HG03196 (cell line): ENCODE measurements at regions not wholly inside any gene's neighbourhood (a gene's known extent, or its start where the extent isn't known, plus 50 kb on each side); places are given as distances from the start of the nearest gene placed in this dataset.

Experiments
- ATAC-seq: cut with Tn5 transposase; IDR thresholded peaks from one replicate; pipeline ENCODE4 v1.9.1; 2021; ENCODE audit not compliant: unreplicated experiment

DNA sequence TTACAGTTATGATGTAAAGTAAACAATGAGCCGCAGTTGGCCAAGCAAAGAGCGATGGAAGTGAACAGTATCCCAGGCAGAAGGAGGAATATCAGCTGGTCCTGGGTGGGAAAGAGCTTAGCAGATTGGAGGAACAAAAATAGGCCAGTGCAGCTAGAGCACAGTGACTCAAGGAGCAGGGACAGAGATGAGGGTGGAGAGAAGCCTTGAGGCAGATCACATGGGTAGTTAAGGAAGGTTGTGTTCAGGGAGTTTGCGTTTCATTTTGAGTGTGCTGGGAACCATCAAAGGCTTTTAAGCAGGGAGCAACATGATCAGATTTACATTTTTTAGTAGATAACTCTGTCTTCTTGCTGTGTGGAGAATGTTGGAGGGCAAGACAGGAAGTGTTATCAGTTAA lies 113.6 kb downstream of the OAT start:
- ATAC-seq: no peak

DNA sequence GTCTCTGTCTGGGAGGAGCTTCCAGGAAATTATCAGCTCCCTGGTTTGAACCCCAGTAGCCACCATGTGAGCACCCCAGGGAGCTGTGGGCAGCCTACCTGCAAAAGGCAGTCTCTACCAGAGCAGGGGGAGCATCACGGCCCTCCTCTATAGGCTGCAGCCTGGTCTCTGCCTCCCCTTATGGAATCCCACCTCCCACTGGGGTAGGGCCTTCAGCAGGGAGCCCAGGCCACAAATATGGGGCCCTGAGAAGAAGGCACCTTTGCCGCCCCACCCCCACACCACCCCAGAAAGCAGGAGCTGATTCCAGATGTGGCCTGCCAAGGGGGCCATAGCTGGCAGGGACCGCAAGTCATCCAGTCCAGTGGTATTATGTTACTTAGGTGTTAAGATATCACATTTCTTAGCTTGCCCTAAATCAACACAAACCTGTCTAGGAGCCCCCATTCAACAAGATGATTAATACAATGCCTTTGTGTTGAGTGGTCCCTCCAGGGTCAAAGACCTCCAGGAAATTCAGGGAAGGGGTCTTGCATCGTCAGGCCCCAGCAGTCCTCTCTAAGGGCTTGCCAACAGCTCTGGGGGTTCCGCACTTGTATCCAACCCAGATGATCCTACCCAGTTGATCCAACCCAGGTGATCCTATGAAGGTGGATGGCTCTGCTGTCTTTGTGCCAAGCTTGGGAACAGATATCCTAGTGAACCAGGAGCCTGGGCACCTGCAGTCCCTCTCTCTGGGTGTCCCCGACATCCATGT lies 114.9 kb downstream of the OAT start:
- no peak for ATAC-seq

DNA sequence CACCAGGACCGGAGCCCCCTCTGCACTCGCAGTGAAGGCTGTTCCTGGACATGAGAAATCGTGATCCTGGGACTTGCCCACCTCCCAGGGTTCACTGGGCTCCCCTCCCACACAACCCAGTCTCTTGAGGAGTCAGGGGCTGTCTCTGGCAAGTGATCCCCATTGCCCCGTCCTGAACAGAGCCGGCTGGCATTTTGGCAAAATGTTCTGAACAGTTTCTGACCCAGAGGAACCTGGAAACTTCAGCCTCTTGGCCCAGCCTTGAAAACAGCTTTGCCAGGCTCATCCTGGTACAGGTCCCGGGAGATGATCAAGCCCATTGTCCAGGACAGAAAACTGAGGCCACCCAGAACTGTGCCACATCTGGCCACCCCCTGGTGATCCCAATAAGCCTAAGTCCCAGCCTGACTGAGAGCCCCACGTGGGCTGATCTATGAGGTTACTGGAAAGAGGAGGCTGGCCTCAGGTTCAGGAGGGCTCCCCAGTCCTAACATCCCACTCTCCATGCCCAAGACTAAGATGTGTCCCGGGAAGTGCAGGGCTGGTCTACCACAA lies 115.7 kb downstream of the OAT start:
- ATAC-seq: no peak

DNA sequence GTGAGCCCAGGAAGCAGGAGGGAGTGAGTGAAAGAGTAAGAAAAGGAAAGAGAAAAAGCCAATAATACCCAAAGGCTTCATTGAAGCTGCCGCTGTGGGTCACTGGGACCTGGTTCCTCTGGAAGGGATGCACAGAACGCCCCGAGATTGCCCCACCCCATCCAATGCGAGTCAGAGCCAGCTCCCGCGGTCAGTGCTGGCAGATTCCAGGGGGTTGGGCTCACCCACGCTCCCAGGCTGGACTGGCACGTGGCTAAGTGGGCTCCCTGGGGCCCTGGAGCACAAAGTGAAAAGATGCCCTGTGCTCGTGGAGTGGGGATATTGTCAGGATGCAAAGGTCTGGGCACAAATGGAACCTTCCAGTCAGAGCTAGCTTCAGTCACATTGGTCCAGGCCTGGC lies 117.0 kb downstream of the OAT start:
- ATAC-seq: no peak

DNA sequence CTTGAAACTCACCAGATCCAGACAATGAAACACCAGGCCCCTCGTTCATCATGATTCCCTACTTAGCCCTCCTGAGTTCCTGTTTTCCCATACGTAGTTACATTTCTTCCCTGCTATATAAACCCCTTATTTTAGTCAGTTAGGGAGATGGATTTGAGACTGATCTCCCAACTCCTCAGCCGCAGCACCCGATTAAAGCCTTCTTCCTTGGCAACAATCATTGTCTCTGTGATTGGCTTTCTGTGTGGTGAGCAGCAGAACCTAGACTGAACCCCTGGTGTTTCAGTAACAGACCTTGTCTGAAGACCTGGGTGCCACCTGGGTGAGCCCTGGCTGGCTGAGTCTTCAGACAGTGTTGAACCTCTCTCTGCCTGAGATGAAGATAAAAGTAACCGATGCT lies 118.0 kb downstream of the OAT start:
- ATAC-seq: no peak

DNA sequence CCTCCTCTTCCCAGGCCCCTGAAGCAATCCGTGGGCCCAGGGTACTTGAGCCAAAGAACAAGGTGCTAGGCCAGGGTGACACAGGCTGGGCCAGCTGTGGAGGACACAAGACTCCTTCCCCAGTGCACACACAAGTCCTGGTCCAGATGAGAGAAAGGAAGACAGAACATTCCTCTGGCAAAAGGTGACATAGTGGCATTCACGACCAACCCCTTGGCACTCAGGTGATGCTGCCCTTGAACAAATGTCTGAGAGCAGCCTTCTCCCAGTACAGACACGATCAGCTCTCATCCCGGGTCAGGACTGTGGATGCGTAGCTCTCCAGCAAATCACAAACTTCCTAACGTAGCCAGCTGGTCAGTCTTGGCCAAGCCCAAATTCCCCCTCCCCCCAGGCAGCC lies 118.5 kb downstream of the OAT start:
- no peak for ATAC-seq

DNA sequence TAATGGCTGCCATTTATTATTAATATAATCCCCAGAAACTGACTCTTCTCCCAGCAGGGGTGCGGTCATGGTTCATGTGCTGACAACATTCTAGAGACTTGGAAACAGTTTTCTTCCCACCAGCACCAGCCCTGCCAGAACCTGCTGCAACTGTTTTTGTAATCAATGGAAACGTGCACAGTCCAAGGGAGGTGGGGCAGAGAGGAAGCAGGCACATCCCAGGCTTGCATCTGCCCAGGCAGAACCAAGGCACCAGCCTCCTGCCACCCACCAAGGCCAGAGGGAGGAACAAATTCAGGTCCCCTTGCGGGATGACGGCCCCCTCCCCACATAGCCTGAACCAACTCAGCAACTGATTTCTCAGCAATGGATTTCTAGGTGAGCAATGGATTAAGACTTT lies 119.0 kb downstream of the OAT start:
- no peak for ATAC-seq

DNA sequence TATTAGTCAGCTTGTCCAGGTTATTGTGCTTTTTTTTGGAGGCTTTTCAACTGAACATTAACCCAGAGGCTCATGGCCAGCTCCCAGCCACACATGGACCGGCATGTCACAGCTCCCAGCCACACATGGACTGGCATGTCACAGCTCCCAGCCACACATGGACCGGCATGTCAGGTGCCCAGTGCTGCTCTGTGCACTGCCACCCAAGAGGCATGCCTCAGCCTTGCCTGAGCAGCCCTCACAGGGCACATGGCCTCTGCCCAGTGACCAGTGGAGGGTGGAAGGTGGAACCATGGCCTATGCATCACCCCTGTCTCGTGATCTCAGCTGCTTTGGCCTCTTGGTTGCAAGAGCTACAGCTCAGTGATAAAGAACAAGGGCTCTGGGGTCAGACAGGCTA lies 119.8 kb downstream of the OAT start:
- no peak for ATAC-seq

DNA sequence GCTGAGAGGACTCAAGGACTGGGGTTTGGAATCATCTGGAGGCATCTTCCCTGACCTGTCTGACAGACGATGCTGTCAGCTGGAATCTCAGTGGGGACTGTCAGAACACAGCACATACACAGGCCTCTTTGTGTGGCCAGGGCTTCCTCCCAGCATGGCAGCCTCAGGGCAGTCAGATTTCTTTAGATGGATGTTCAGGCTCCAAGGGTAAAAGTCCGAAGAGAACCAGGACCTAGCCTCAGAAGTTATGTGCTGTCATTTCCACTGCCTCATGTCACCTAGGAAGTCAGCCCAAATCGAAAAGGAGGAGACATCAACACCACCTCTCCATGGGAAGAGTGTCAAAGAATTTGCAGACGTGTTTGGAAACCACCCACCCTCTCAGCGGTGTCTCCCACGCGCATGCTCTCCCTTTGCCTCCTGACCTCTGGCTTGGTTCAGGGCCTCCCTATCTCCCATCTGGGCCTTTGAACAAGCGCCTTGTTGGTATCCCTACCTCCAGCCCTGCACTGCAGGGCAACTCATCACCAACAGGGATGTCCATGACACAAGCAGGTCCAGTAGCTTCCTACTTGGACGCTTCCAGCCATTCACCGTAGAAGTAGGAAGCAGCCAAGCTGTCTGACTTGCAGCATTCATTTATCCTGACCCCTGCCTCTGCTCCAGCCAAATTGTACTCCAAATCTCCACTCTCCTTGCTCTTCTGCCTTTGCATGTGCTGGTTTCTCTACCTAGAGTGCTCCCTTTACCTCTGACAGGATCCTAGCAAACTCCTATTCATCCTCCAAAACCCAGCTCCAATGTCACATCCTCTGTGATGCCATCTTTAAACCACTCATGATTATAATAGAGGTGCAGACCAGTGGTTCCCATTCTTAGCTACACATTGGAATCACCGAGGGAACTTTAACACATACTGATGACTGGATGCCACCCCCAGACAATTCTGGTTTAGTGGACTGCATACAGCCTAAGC lies 121.6 kb downstream of the OAT start:
- no peak for ATAC-seq

DNA sequence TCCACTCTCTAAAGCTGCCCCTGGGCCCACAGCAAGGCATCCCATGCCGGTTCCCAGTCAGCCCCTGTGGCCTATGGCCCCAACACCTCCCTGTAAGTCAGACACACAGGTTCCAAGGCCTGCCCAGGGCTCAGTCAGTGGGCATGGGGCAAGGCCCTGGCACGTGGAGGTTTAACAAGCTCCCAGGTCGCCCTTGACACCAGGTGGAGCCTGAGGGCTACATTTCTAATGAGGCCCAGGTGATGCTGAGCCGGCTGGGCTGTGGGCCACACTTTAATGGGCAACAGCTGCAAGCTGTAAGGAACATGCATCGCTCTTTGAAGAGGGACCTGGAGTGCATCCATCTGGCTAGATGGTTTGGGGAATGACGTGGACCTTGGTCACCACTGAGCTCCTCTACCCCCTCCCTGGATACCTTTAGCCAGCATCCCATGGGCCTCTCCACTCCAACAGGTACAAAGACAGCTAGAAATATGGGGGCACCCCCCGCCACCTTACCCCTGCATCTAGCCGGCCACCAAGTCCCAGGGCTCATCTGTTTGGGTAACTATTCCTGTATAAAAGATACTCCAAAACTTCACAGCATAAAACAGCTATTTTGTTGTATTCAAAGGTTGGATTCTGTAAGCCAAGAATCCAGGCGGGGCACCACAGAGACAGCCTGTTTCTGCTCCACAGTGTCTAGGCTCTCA lies 122.5 kb downstream of the OAT start:
- ATAC-seq: no peak

DNA sequence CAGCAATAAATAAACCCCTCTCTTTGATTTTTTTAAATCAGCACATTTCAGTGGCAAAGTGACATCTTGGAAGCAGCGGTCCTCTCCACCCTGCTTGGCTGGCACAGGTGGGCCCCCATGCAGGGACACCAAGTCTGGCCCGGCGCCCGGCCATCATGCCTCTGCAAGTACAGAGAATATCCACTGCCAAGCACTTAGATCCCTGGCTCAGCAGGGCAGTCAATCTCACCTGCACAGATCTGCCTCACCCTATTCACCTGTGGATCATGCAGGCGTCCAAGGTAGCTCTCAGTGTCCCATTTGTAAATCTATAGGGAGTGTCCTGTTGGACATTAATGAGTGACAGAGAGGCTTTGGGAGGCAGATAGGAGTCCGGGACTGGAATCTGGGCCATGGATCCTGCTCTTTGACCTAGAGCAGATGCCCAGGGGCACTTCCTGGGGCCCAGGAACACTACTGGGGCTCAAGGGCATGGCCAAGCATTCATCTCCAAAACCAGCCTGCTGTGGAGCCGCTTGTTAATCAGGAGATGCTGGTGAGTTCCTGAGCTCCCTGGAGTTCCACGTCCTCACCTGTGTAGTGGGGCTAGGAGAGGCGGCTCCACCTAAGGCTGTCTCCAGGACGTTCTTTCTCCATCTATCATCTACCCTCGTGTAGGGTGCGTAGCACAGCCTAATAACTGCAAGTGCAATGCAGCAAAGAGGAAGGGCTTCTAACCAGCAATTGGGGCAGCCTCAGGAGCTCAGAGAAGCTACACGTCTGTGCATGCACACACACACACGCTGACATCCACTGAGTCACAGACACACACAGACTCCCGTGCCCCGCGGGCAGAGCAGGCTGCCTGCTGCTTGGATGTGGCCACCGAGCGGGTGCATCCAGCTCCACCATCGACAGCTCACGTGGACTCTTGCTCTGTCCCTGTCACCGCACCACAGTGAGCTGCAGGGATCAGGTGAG lies 123.6 kb downstream of the OAT start:
- no peak for ATAC-seq

DNA sequence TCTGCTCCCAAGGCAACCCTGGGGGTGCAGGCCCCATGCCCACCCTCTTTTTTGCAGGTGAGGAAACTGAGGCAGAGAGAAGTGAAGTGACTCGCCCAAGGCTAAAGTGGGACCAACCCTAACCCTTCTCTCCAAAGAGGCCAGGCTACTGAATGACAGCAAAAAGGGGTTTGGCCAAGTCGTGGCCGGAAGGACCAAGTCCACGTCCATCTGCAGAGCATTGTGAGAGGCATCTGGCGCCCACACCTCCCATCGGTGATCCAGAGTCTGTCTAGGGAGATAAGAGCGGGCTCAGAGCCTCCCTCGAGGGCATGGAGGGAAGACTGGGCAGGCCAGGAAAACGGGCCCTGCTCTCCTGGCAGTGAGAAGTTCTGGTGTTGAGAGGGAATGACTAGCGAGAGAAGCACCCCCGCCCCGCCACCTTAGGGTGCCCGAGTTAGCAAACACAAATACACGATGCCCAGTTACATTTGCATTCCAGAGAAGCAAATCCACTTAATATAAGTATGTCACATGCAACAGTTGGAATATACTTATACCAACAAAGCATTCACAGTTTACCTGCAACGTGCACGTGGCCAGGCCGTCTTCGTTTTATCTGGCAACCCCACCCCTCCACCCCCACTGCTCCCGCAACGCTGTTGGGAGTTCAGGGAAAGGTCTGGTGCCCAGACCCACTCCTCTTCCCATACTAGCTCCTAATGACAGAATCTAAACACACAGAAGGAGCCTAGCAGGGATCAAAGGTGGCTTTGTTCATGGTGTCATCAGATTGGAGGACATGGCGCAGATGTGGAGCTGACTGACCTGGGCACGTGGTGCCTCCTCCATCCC lies 124.9 kb downstream of the OAT start:
- no peak for ATAC-seq

DNA sequence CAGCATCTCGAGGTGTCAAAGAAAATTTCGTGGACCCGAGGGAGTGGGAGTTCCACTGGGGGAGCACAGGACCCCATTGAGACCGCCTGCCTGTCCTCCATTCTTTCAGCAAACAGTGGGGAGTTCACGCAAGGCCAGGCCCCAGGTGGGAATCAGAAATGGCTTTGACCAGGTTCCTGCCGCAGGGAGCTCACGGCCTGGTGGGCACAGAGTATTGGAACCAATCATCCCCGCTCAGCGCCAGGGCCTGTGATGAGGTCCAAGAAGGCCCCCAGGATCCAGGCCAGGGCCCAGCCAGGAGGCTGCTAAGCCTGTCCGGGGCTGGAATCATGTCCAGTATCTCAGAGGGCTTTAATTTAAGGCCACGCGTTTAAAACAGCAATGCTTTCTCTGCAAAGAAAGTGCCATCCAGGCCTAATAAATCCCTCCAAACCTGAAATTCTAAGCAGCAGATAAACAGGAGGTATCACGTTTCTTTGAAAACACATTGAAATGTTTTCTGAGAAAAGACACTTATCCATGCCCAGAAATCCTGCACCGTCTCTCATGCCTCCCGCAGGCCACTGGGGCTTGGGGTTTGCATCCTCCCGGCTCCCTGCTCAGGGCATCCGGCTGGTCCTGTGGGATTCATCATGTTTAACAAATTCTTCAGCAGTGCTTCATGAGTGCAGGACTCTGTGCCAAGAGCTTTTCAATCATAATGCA lies 125.7 kb downstream of the OAT start:
- no peak for ATAC-seq

DNA sequence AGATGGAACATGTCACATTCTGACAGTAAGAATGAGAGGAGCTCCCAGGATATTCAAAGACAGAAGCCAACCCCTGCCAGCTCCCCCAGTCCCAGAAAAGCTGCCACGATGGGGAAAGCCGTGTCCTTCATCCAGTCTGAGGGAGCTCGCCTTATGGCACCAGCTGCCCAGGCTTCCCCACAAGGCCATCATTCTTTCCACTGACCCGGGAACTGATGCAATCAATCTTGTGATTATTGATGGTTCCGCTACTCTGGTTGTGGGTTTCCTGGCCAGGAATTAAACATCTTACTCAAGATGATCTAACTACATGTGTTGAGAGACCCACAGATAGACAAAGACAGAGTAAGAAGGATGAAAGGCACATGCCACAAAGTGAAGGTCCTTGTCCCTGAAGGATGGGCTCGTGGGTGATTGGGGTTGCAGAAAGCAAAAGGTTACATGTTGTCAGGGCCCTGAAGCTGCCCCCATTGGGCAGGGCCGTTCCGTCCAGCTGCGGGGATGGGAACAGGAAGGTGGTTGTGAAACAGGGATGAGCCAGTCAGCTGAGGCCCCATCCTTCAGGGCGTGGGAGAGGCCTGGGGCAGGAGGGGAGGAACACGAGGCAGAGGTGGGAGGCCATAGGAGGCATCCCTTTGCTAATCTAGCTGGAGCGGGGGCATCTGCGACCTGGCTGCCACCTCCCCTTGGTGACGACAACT lies 127.6 kb downstream of the OAT start:
- no peak for ATAC-seq

DNA sequence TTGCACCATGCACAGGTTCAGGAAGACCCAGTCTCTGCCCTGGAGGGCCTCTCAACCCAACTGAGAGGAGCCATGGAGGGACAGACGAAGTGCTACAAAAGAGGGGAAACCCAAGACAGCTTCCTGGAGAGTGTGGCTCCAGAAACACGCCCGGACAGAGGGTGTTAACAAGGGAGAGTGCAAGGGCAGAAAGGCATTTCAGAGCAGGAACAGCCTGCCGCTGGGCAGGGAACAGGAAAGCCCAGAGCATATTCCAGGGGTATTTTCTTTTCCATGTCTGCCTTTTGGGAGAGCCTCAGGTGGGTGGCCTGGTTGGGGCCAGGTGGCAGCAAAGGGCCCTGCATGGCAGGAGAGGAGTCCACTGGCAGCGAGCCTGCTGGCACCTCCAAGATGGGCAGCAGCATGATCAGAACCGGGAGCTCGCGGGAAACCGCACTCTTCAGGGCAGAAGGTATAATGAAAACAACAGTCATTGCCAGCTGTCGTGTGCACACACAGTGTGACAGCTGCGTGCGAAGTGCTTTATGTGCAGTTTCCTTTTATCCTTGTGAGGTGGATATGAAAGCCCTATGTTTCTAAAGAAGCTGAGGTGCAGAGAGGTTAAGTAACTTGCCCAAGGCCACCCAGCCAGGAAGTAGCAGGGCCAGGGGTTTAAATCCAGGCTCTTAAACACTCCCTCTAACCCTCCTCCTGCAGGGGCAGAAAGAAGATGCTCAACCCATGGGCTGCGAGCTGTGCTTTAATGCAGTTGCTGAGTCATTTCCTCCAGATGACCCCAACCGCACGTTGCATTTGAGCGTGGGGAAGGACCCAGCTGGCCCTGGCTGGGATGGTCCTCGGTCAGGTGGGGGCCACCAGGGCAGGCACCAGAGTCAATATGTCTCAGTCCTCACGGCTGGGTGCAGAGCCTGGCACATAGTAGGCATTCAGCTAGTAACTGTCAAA lies 128.6 kb downstream of the OAT start:
- ATAC-seq: no peak

DNA sequence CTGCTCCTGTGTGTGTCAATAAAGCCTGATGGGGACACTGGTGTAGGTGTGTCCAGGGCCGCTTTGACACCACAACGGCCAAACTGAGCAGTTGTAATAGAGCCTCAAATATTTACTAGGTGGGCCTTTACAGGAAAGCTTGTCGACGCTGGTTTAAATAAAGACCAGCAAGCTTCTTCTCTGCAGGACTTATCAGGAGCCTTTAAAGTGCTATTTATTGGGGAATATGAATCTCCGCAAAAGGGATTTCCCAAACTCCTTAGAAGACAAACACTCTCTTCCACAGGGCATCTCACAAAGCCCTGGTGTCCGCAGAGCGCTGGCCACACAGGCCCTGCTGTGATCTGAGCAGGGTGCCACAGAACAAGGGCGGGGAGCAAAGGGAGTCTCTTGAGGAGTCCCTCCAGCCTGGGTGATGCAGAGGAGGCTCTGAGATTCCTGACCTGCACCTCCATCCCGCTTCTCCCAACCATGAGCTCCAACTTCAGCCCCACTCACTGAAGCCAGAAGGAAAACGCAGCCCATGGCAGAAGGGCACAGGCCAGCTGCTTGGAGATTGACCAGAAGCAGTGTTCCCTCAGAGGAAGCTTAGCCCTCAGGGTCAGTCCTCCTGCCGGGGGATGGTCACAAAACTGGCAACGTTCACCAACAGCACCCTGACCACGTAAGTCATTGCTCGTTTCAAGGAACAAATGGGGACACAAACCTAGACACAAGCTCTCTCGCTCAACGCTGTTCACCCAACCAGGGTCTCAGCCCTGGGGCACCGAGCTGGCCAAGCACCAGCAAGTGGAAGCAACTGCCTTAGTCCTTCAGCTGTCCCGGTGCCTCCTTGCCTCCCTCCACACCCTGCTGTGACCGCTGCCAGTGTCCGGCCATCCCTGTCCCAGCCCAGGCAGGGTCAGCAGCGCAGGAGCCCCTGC lies 129.5 kb downstream of the OAT start:
- ATAC-seq: no peak
